ENCODE measurements at regions not wholly inside any gene's neighbourhood (a gene's known extent, or its start where the extent isn't known, plus 50 kb on each side); places are given as distances from the start of the nearest gene placed in this dataset.

DNA sequence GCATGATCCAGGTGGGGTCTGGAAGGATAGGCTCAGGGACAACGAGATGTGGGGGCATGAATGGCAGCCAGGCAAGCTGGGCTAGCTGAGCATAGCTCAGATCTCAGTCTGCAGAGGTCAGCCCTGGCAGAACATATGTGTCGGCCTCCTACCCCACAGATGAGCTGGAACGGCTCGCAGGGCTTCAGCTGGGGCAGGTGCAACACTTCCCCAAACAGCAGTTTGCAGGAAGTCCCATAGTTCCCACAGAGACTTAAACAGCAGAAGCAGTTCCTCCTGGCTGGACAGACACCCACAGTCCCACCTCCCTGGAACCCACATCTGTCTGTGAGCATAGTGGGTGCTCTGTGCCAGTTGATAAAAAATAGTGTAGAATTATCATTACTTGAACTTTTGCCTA is 404.6 kb downstream of the GADD45G start:
- TF ChIP-seq, protein P1, sequence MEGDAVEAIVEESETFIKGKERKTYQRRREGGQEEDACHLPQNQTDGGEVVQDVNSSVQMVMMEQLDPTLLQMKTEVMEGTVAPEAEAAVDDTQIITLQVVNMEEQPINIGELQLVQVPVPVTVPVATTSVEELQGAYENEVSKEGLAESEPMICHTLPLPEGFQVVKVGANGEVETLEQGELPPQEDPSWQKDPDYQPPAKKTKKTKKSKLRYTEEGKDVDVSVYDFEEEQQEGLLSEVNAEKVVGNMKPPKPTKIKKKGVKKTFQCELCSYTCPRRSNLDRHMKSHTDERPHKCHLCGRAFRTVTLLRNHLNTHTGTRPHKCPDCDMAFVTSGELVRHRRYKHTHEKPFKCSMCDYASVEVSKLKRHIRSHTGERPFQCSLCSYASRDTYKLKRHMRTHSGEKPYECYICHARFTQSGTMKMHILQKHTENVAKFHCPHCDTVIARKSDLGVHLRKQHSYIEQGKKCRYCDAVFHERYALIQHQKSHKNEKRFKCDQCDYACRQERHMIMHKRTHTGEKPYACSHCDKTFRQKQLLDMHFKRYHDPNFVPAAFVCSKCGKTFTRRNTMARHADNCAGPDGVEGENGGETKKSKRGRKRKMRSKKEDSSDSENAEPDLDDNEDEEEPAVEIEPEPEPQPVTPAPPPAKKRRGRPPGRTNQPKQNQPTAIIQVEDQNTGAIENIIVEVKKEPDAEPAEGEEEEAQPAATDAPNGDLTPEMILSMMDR (IDR thresholded peaks at IDR 0.05), result no peak
- no peak for TF ChIP-seq EP300 (IDR thresholded peaks at IDR 0.05)
- TF ChIP-seq POLR2AphosphoS5 (IDR thresholded peaks at IDR 0.05), result no peak

All from gastroesophageal sphincter (tissue), 3 donors.